ENCODE measurements at regions not wholly inside any gene's neighbourhood (a gene's known extent, or its start where the extent isn't known, plus 50 kb on each side); places are given as distances from the start of the nearest gene placed in this dataset.
"Not testable (repeated sequence)": the region's sequence is repeated elsewhere in the genome, so short reads cannot be mapped to it uniquely, and the experiment has no call there.

DNA sequence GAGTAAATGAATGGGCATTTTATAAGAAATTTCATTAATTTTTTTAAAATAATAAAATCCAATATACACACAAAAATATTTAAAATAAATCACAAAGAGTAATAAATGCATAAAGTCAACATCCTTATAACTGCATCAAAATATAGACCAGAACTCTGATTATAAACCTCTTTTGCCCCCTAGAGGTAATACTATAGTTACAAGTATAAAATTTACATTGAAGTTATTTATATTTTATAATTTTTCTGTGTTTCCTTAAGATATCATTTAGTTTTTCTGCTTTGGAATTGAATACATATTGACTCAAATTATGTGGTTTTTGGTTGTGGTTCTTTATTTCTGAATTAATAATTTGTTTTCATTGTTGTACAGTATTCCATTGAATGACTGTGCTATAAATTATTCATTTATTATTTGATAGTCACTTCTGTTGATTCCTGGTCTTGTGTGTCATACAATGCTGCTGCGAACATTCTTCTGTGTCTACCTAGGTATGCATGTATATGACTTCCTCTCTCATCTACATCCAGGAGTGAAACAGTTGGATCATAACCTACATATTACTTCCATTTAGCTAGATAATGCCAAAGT, 673.6 kb downstream of the IPMK start:
- no peak for TF ChIP-seq ZFX (IDR thresholded peaks at IDR 0.05)
- TF ChIP-seq, protein P1, sequence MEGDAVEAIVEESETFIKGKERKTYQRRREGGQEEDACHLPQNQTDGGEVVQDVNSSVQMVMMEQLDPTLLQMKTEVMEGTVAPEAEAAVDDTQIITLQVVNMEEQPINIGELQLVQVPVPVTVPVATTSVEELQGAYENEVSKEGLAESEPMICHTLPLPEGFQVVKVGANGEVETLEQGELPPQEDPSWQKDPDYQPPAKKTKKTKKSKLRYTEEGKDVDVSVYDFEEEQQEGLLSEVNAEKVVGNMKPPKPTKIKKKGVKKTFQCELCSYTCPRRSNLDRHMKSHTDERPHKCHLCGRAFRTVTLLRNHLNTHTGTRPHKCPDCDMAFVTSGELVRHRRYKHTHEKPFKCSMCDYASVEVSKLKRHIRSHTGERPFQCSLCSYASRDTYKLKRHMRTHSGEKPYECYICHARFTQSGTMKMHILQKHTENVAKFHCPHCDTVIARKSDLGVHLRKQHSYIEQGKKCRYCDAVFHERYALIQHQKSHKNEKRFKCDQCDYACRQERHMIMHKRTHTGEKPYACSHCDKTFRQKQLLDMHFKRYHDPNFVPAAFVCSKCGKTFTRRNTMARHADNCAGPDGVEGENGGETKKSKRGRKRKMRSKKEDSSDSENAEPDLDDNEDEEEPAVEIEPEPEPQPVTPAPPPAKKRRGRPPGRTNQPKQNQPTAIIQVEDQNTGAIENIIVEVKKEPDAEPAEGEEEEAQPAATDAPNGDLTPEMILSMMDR (conservative IDR thresholded peaks at IDR 0.05): peak; percentile 71
- no peak overlapping the region for H3K27ac ChIP-seq

DNA sequence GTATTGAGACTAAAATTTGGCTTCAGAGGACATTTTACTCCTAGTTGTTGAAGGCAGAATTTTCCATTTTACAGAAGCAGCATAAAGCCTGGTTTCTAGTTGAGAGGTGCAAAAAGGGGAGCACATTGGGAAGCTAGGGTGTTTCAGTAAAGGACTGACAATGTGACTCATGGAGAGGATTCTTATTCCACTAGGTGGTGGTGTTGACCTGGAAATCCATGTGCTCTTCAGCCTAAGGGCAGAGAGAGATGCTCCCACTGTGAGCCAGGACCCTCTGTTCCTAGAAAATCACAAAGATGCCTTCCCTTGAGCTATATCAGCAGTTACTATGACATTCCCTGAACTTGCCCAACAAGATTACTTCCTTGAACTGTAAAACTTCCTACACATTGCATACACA, 687.8 kb downstream of the IPMK start:
- TF ChIP-seq, protein P1 (conservative IDR thresholded peaks at IDR 0.05): peak; percentile 62
- TF ChIP-seq ZFX (IDR thresholded peaks at IDR 0.05): no peak
- no peak overlapping the region for H3K27ac ChIP-seq

DNA sequence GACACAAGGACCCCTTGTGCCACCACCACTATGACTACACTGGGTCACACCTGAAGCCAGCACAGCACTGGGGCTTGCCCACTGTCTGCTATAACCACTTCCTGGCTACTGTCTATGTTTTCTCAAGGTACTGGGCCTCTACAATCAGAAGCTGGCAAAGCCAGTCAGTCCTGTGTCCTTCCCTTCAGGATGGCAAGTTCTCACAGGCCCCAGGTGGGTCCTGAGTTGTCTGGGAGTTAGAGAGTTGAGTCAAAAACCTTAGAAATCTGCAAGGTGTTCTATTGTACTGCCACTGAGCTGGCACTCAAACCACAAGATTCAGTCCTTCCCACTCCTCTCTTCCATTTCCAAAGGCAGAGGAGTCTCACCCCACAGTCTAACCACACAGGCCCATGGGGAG, 705.5 kb downstream of the IPMK start:
- TF ChIP-seq, protein P1 (conservative IDR thresholded peaks at IDR 0.05): no peak
- TF ChIP-seq ZFX (IDR thresholded peaks at IDR 0.05): no peak
- no peak overlapping the region for H3K27ac ChIP-seq

- H3K27ac ChIP-seq: not testable (repeated sequence)
Measured at GRCh38 chr10:57551774-57552173, 715.9 kb downstream of the IPMK start.

DNA sequence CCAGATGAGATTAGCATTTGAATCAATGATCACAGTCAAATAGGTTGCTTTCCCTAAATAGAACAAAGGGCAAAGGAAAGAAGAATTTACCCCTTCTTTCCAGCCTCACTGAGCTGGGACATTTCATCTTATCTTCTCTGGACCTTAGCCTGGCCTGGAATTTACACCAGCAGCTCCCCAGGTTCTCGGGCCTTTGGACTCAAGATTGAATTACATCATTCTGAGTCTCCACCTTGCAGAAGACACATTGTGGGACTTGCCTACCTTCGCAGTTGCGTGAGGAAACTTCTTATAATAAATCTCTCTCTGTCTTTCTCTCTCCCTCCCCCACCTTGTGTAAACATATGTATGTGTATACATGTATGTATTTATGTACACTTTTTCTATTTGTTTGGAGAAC, 732.4 kb downstream of the IPMK start:
- TF ChIP-seq, protein P1 (conservative IDR thresholded peaks at IDR 0.05): no peak
- no peak for TF ChIP-seq ZFX (IDR thresholded peaks at IDR 0.05)
- no peak overlapping the region for H3K27ac ChIP-seq

- no peak for TF ChIP-seq ZFX (IDR thresholded peaks at IDR 0.05)
- TF ChIP-seq, protein P1 (conservative IDR thresholded peaks at IDR 0.05): no peak
- H3K27ac ChIP-seq: no peak overlapping the region
Measured at GRCh38 chr10:57513637-57514036, 754.1 kb downstream of the IPMK start.

GRCh38 chr10:57507788-57508187, 759.9 kb downstream of the IPMK start:
- H3K27ac ChIP-seq: no peak overlapping the region; the same call in 1 of the 2 replicates
- TF ChIP-seq, protein P1 (conservative IDR thresholded peaks at IDR 0.05): no peak
- no peak for TF ChIP-seq ZFX (IDR thresholded peaks at IDR 0.05)

DNA sequence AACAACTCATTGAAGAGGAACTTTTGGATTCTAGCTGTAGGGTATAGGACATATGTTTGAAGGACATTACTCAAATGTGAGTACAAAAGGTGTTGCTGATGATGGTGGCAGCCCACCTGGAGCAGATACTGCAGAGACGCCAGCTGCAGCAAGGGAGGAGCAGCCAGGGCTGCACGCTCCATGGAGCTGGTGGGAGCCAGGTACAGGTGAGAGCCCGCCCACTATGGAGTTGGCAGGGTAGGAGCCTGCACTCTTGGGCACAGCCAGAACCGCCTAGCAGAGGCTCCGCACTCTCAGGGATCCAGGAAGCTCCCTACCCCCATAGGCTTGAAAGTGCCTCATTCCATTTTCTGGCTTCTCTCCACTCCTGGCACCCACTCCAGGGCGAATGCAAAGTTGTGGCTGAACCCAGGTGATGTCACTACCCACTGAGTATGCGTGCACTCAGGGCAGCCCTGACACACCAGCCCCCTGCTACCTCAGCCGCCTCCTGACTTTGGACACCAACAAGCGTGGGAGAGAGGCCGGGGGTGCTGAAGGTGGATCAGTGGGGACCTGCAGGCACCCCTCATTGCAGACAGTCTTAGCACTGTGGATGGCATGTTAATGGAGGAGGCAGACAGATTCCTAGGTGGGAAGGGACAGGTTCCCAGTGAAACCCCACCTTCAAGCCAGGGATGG, 761.1 kb downstream of the IPMK start:
- H3K27ac ChIP-seq: no peak overlapping the region
- TF ChIP-seq, protein P1 (conservative IDR thresholded peaks at IDR 0.05): no peak
- TF ChIP-seq ZFX (IDR thresholded peaks at IDR 0.05): no peak
